A673 (cell line): ENCODE measurements at regions not wholly inside any gene's neighbourhood (a gene's known extent, or its start where the extent isn't known, plus 50 kb on each side); places are given as distances from the start of the nearest gene placed in this dataset.

Experiments used
- BruUV-seq: library from RNA; stranded (reverse); fragments of 400-500 nt; replicated peaks from 2 replicates; lab custom pipeline; 2021; lab: Mats Ljungman, UMichigan
- CTCF ChIA-PET: fragments of 300-600 bp; sonication (Branson Sonifier 250); formaldehyde crosslinking; loops from one replicate; lab custom pipeline; 2022; ENCODE audit warnings: antibody characterized with exemption; lab: Charles Lee
- POLR2A ChIA-PET: fragments of 300-600 bp; sonication (Branson Sonifier 250); formaldehyde crosslinking; loops from one replicate; lab custom pipeline; 2022; ENCODE audit warnings: antibody characterized with exemption; ENCODE audit not compliant: low non-redundant PET; lab: Charles Lee
- DNase-seq: peaks from one replicate; pipeline ENCODE4 v3.0.0-alpha.2; 2015; ENCODE audit warnings: low spot score
- H3K27ac ChIP-seq: fragments of 200-600 bp; sonication (generic); 2 replicates; pipeline ENCODE4 v1.5.1; 2016; ENCODE audit warnings: mixed run types, low read depth, mild to moderate bottlenecking, mixed read lengths, antibody characterized with exemption, low read length; ENCODE audit not compliant: poor library complexity, severe bottlenecking
- H3K27me3 ChIP-seq: fragments of 200-600 bp; sonication (generic); replicated peaks from 2 replicates; pipeline ENCODE4 v1.6.1; 2017; ENCODE audit warnings: mixed run types, low read depth, mild to moderate bottlenecking, mixed read lengths, antibody characterized with exemption, low read length; ENCODE audit not compliant: insufficient read depth, poor library complexity
- H3K36me3 ChIP-seq: fragments of 200-600 bp; sonication (generic); 2 replicates; pipeline ENCODE4 v1.6.1; 2016; ENCODE audit warnings: mixed run types, mild to moderate bottlenecking, mixed read lengths, antibody characterized with exemption, low read length; ENCODE audit not compliant: insufficient read depth, poor library complexity, severe bottlenecking
- H3K4me1 ChIP-seq: fragments of 200-600 bp; sonication (generic); 2 replicates; pipeline ENCODE4 v1.6.1; 2017; ENCODE audit warnings: mixed run types, mild to moderate bottlenecking, mixed read lengths, antibody characterized with exemption, low read length; ENCODE audit not compliant: insufficient read depth, poor library complexity, severe bottlenecking
- H3K4me3 ChIP-seq: fragments of 200-600 bp; sonication (generic); 2 replicates; pipeline ENCODE4 v1.5.1; 2016; ENCODE audit warnings: low read depth, mixed run types, mild to moderate bottlenecking, mixed read lengths, low read length; ENCODE audit not compliant: poor library complexity, severe bottlenecking
- H3K9me3 ChIP-seq: fragments of 200-600 bp; sonication (generic); 2 replicates; pipeline ENCODE4 v1.6.1; 2016; ENCODE audit warnings: mixed run types, low read depth, mild to moderate bottlenecking, mixed read lengths, antibody characterized with exemption, low read length; ENCODE audit not compliant: poor library complexity, severe bottlenecking
- CTCF ChIP-seq: fragments of 300-800, 200-600 bp; sonication (generic); conservative IDR thresholded peaks from 2 replicates; pipeline ENCODE4 v1.5.1; 2017; ENCODE audit warnings: low read depth, mild to moderate bottlenecking, antibody characterized with exemption, low read length, moderate library complexity, mixed read lengths
- EZH2 ChIP-seq: fragments of 200-600 bp; sonication (generic); IDR thresholded peaks from 2 replicates; pipeline ENCODE4 v1.6.1; 2017; ENCODE audit warnings: borderline replicate concordance, low read depth, mild to moderate bottlenecking, mixed read lengths, antibody characterized with exemption, low read length; ENCODE audit not compliant: poor library complexity, severe bottlenecking
- intact Hi-C: fragments of 100-400 bp; cut with micrococcal nuclease; formaldehyde crosslinking; loops from one replicate; pipeline ENCODE4 v1.10.0; 2022; ENCODE audit not compliant: unreplicated experiment

GRCh38 chr16:62445909-62446308 lies 409.7 kb upstream of the CDH8 start:
- H3K9me3 ChIP-seq: no peaks in the 10 kb centered on the region
- H3K27me3 ChIP-seq: no peaks in the 10 kb centered on the region
- no TSS peak for BruUV-seq
- DNase-seq: no peak
- no peaks in the 10 kb centered on the region for H3K36me3 ChIP-seq
- no peak for TF ChIP-seq EZH2
- H3K4me1 ChIP-seq: no peaks in the 10 kb centered on the region
- ChIA-PET POLR2A (no interaction called here), CTCF (no interaction called here)
- H3K27ac ChIP-seq: no peak overlapping the region
- intact Hi-C loops: no loop called here
- H3K4me3 ChIP-seq: no peak overlapping the region

- TF ChIP-seq EZH2 (no peak), CTCF (no peak)
- no peaks in the 10 kb centered on the region for H3K4me1 ChIP-seq
- no peak overlapping the region for H3K27ac ChIP-seq
- no peaks in the 10 kb centered on the region for H3K9me3 ChIP-seq
- POLR2A ChIA-PET: no interaction called here
- no TSS peak for BruUV-seq
- intact Hi-C loops: no loop called here
- H3K27me3 ChIP-seq: no peaks in the 10 kb centered on the region
- H3K4me3 ChIP-seq: no peak overlapping the region
- DNase-seq: no peak
- CTCF ChIA-PET: no interaction called here
- no peaks in the 10 kb centered on the region for H3K36me3 ChIP-seq
Observed at GRCh38 chr16:62424206-62424605, 388.0 kb upstream of the CDH8 start.

GRCh38 chr16:62408760-62409159 lies 372.5 kb upstream of the CDH8 start:
- no peak for TF ChIP-seq EZH2
- intact Hi-C loops: no loop called here
- no peaks in the 10 kb centered on the region for H3K27me3 ChIP-seq
- H3K4me3 ChIP-seq: no peak overlapping the region
- ChIA-PET CTCF (no interaction called here), POLR2A (no interaction called here)
- H3K36me3 ChIP-seq: no peaks in the 10 kb centered on the region
- H3K9me3 ChIP-seq: no peaks in the 10 kb centered on the region
- no peak overlapping the region for H3K27ac ChIP-seq
- DNase-seq: no peak
- BruUV-seq: no TSS peak
- H3K4me1 ChIP-seq: no peaks in the 10 kb centered on the region

- no peak overlapping the region for H3K27ac ChIP-seq
- ChIA-PET CTCF (no interaction called here), POLR2A (no interaction called here)
Observed at GRCh38 chr16:62406387-62406786, 370.1 kb upstream of the CDH8 start.

More at GRCh38 chr16:62406387-62406786, 370.1 kb upstream of the CDH8 start:
- Histone ChIP-seq H3K4me1 (no peaks in the 10 kb centered on the region), H3K4me3 (no peak overlapping the region), H3K36me3 (no peaks in the 10 kb centered on the region), H3K9me3 (no peaks in the 10 kb centered on the region), H3K27me3 (peaks cover 4% of the 10 kb centered on the region)
- no peak for TF ChIP-seq CTCF
- no peak for TF ChIP-seq EZH2
- BruUV-seq: no TSS peak
- DNase-seq: no peak
- intact Hi-C loops: no loop called here
